SK-N-SH (cell line): ENCODE measurements at regions not wholly inside any gene's neighbourhood (a gene's known extent, or its start where the extent isn't known, plus 50 kb on each side); places are given as distances from the start of the nearest gene placed in this dataset.

Experiments used
- CTCF ChIP-seq: fragments of 200-600 bp; sonication (generic); IDR thresholded peaks from 2 replicates; pipeline ENCODE4 v1.6.1; 2017; ENCODE audit warnings: antibody characterized with exemption, mild to moderate bottlenecking, moderate library complexity
- GABPA ChIP-seq: IDR thresholded peaks from 2 replicates; pipeline ENCODE4 v1.4.0; 2012; ENCODE audit warnings: low read depth, mild to moderate bottlenecking
- JUND ChIP-seq: IDR thresholded peaks from 2 replicates; pipeline ENCODE4 v1.4.0; 2012
- MXI1 ChIP-seq: IDR thresholded peaks from 2 replicates; pipeline ENCODE4 v1.6.1; 2012; ENCODE audit warnings: mild to moderate bottlenecking, low read depth, low read length, improper control_type of control experiment
- POLR2AphosphoS5 ChIP-seq: IDR thresholded peaks from 2 replicates; pipeline ENCODE4 v1.6.1; 2012; ENCODE audit warnings: low read depth, low read length
- RFX5 ChIP-seq: IDR thresholded peaks from 2 replicates; pipeline ENCODE4 v1.6.1; 2012; ENCODE audit warnings: mild to moderate bottlenecking, improper control_type of control experiment, low read length
- SIN3A ChIP-seq: IDR thresholded peaks from 2 replicates; pipeline ENCODE4 v1.6.1; 2012; ENCODE audit warnings: low read depth, mild to moderate bottlenecking, low read length, moderate library complexity, borderline replicate concordance
- TF ChIP-seq, protein P1 (sequence below): IDR thresholded peaks from 2 replicates; pipeline ENCODE4 v1.4.0; 2012; ENCODE audit warnings: low read depth

DNA sequence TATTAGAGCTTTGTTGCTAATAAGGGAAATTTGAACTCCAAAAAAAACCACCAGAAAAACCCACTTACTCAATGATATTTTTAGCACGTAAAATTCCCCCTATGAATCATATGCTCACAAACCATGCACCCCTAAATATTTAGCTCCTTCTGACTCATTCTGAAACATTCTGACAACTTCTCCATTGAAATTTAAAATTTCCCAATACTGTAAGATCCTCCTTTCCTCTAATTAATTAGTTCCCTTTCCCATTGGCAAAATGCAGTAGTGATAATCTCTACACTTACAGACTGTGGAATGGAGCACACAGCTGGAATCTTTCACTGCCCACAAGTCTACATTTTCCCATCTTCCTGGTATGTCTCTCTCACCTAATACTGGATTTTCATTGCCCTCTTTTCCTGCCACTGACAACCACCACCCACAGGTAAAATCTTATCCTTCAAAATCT, 215.8 kb upstream of the ACVR2A start:
- TF ChIP-seq POLR2AphosphoS5 (no peak), CTCF (no peak), GABPA (no peak), JUND (no peak), RFX5 (no peak), MXI1 (no peak), SIN3A (no peak)
- TF ChIP-seq, protein P1, sequence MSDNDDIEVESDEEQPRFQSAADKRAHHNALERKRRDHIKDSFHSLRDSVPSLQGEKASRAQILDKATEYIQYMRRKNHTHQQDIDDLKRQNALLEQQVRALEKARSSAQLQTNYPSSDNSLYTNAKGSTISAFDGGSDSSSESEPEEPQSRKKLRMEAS: no peak
